ENCODE measurements at regions not wholly inside any gene's neighbourhood (a gene's known extent, or its start where the extent isn't known, plus 50 kb on each side); places are given as distances from the start of the nearest gene placed in this dataset.

- Histone ChIP-seq H3K27me3 (no peaks in the 10 kb centered on the region), H3K4me1 (replicated peaks in 1 of 2) (no peaks in the 10 kb centered on the region), H3K9me3 (replicated peaks in 1 of 3) (no peaks in the 10 kb centered on the region), H3K36me3 (replicated peaks in 1 of 2) (no peaks in the 10 kb centered on the region), H3K27ac (no peak overlapping the region), H3K4me3 (no peak overlapping the region)
- no peak for TF ChIP-seq CTCF (IDR thresholded peaks at IDR 0.05)
- TF ChIP-seq POLR2A (IDR thresholded peaks at IDR 0.05): no peak
- no peak for DNase-seq
- WGBS, 4 donors: 71 to 80% (median 73%) methylated on average over 1 of the region's 1 CpG
- intact Hi-C loops (cut with DNase I): no loop called here
These were observed 340.6 kb downstream of the TFEC start for GRCh38 chr7:115689941-115690340.

- 82 to 91% (median 87%) methylated on average over 3 of the region's 3 CpGs for WGBS, 4 donors
- no peak for DNase-seq
- Histone ChIP-seq H3K9me3 (replicated peaks in 1 of 3) (no peaks in the 10 kb centered on the region), H3K27ac (no peak overlapping the region), H3K4me1 (replicated peaks in 1 of 2) (no peaks in the 10 kb centered on the region), H3K36me3 (replicated peaks in 1 of 2) (no peaks in the 10 kb centered on the region), H3K27me3 (no peaks in the 10 kb centered on the region), H3K4me3 (no peak overlapping the region)
- TF ChIP-seq POLR2A (IDR thresholded peaks at IDR 0.05): no peak
- TF ChIP-seq CTCF (IDR thresholded peaks at IDR 0.05): no peak
- intact Hi-C loops (cut with DNase I): no loop called here
These were observed 347.5 kb downstream of the TFEC start for GRCh38 chr7:115683093-115683492.

GRCh38 chr7:115682507-115682906, 348.1 kb downstream of the TFEC start:
- no peak for TF ChIP-seq POLR2A (IDR thresholded peaks at IDR 0.05)
- TF ChIP-seq CTCF (IDR thresholded peaks at IDR 0.05): no peak
- 74 to 77% (median 76%) methylated on average over 3 of the region's 3 CpGs for WGBS, 4 donors
- Histone ChIP-seq H3K4me3 (no peak overlapping the region), H3K4me1 (replicated peaks in 1 of 2) (no peaks in the 10 kb centered on the region), H3K27ac (no peak overlapping the region), H3K36me3 (replicated peaks in 1 of 2) (no peaks in the 10 kb centered on the region), H3K27me3 (no peaks in the 10 kb centered on the region), H3K9me3 (replicated peaks in 1 of 3) (no peaks in the 10 kb centered on the region)
- intact Hi-C loops (cut with DNase I): no loop called here
- DNase-seq: no peak

GRCh38 chr7:115680921-115681320, 349.6 kb downstream of the TFEC start:
- TF ChIP-seq CTCF (IDR thresholded peaks at IDR 0.05): no peak
- no peak for TF ChIP-seq POLR2A (IDR thresholded peaks at IDR 0.05)
- Histone ChIP-seq H3K36me3 (replicated peaks in 1 of 2) (no peaks in the 10 kb centered on the region), H3K4me1 (replicated peaks in 1 of 2) (no peaks in the 10 kb centered on the region), H3K27me3 (no peaks in the 10 kb centered on the region), H3K27ac (no peak overlapping the region), H3K4me3 (no peak overlapping the region), H3K9me3 (replicated peaks in 1 of 3) (no peaks in the 10 kb centered on the region)
- intact Hi-C loops (cut with DNase I): no loop called here
- no peak for DNase-seq
- WGBS, 4 donors: 80 to 83% (median 81%) methylated on average over 3 of the region's 3 CpGs
